Activated T-helper 2 cell treated with anti-CD3 and anti-CD28 coated beads, Interferon-gamma antibody, Interleukin-2, Interleukin-4, amounts not matched to agents 10 μg/mL and 5 μg/mL and 100 μg/mL, durations not matched to agents 14 hours and 24 hours and 36 hours (primary cell): ENCODE measurements at regions not wholly inside any gene's neighbourhood (a gene's known extent, or its start where the extent isn't known, plus 50 kb on each side); places are given as distances from the start of the nearest gene placed in this dataset.

Experiments used
- DNase-seq: peaks from one replicate; pipeline ENCODE4 v3.0.0; 2021; ENCODE audit warnings: low spot score
- H3K27ac Mint-ChIP-seq: one replicate; pipeline ENCODE4 v1.8.0; 2021; ENCODE audit warnings: mixed read lengths
- H3K27me3 Mint-ChIP-seq: one replicate; pipeline ENCODE4 v1.8.0; 2021; ENCODE audit warnings: low read depth, mixed read lengths
- H3K36me3 Mint-ChIP-seq: one replicate; pipeline ENCODE4 v1.8.0; 2021; ENCODE audit warnings: low read depth, mixed read lengths
- H3K4me1 Mint-ChIP-seq: one replicate; pipeline ENCODE4 v1.8.0; 2021; ENCODE audit warnings: low read depth, mixed read lengths
- H3K4me3 Mint-ChIP-seq: one replicate; pipeline ENCODE4 v1.8.0; 2021; ENCODE audit warnings: low read depth, mild to moderate bottlenecking, moderate library complexity, mixed read lengths
- H3K9me3 Mint-ChIP-seq: one replicate; pipeline ENCODE4 v1.8.0; 2021; ENCODE audit warnings: mixed read lengths
- intact Hi-C: fragments of 100-400 bp; cut with micrococcal nuclease; formaldehyde crosslinking; loops from one replicate; pipeline ENCODE4 v1.15.1; 2023

GRCh38 chr13:110797230-110797877 is 83.9 kb downstream of the ING1 start:
- peaks cover 40% of the 10 kb centered on the region for H3K27me3 Mint-ChIP-seq
- peaks cover 11% of the 10 kb centered on the region for H3K9me3 Mint-ChIP-seq
- no peak for DNase-seq
- H3K36me3 Mint-ChIP-seq: no peaks in the 10 kb centered on the region
- intact Hi-C loops: no loop called here
- no peak overlapping the region for H3K27ac Mint-ChIP-seq
- no peak overlapping the region for H3K4me3 Mint-ChIP-seq
- H3K4me1 Mint-ChIP-seq: peaks cover 3% of the 10 kb centered on the region

DNA sequence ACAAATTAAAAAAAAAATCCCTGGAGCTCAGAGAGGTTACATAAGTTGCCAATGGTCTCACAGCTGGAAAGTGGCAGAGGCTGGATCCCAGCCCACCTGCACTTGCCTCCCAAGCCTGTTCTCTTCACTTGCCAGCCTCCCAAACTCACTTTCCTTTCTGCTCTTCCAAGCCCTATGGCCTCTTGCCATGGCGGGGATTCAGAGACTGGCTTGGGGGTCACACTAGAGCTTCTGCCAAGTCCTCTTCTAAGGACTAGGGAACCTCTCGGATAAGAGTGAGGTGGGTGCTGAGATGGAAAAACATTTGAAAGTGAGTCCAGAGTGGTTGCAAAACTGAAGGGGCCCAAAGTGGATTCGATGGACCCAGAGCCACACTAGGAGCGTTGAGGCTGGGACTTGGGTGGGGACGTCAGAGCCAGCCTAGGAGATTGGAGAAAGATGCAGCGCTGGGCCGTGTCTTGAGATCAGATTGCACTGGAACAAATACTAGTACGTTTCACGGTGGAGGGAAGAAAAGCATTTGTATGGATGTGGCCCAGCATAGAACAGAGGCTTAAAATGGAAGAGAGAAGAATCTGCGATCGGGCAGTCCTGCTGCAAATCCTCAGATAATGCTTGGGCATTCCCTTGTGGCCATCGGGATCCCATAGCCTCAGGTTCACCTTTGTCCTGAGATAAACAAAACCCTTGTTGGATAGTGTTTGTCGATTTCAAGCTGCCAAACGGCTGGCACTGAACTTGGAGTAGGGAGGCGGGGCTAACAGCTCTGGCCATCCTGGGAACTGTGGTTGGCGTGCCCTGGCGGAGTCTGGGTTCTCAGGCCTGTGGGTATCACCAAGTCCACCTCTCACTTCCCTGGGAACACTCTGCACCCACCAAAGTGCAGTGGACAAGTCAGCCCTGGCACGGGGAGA is 84.8 kb downstream of the ING1 start:
- intact Hi-C loops: no loop called here
- Mint-ChIP-seq H3K9me3 (peaks cover 7% of the 10 kb centered on the region), H3K27me3 (peaks cover 40% of the 10 kb centered on the region), H3K27ac (no peak overlapping the region), H3K4me3 (no peak overlapping the region), H3K4me1 (peaks cover 3% of the 10 kb centered on the region), H3K36me3 (no peaks in the 10 kb centered on the region)
- no peak for DNase-seq

DNA sequence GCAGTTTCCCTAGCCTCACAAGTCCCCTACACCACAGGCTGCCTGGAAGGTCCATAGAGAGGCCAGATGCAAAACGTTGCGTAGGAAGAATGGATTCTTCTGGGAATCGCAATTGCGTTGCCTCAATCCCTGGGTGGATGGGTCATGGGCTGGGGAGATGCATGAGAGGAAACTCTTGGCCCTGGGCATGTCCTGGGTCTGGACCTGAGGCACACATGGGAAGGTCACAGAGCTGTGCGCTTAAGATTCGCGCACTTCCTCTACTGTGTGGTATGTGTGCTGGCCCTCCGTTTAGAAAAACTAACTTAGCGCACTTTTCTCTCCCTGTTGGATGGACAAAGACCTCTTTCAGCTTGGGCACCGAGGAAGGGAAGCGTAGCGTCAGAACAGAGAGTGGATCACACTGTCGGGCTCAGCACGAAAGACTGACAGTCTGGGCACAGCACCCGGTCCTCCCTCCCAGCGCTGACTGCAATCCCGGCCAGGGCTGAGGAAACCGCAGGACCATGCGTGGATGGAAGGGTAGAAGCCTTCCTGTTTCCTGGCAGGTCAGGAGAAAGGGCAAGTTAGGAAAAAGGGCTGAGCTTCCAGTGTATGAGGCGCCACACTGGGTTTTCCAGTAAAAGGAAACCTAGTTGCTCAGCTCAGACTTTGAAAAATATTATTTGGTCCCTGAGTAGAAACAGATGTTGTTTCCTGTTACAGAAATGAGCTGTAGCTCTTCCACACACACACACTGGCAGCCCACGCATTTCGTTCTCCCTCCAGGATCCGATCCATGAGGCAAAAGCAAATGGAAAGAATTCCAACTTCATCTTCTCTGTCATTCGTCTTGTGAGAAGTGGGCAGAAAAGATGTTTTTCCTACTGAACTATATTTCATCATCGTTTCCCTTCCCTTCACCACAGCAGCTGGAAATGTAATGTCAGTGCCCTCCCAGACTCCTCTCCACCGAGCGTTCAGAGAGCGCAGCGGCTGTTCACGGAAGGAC is 86.0 kb downstream of the ING1 start:
- H3K27ac Mint-ChIP-seq: no peak overlapping the region
- intact Hi-C loops: no loop called here
- H3K27me3 Mint-ChIP-seq: peaks cover 46% of the 10 kb centered on the region
- H3K4me3 Mint-ChIP-seq: no peak overlapping the region
- H3K9me3 Mint-ChIP-seq: peaks cover 7% of the 10 kb centered on the region
- DNase-seq: no peak
- H3K4me1 Mint-ChIP-seq: peaks cover 3% of the 10 kb centered on the region
- H3K36me3 Mint-ChIP-seq: no peaks in the 10 kb centered on the region

GRCh38 chr13:110801044-110801443 is 87.5 kb downstream of the ING1 start:
- no peak overlapping the region for H3K4me3 Mint-ChIP-seq
- peaks cover 3% of the 10 kb centered on the region for H3K4me1 Mint-ChIP-seq
- intact Hi-C loops: no loop called here
- no peaks in the 10 kb centered on the region for H3K9me3 Mint-ChIP-seq
- H3K27ac Mint-ChIP-seq: no peak overlapping the region
- peaks cover 51% of the 10 kb centered on the region for H3K27me3 Mint-ChIP-seq
- no peak for DNase-seq
- H3K36me3 Mint-ChIP-seq: no peaks in the 10 kb centered on the region

DNA sequence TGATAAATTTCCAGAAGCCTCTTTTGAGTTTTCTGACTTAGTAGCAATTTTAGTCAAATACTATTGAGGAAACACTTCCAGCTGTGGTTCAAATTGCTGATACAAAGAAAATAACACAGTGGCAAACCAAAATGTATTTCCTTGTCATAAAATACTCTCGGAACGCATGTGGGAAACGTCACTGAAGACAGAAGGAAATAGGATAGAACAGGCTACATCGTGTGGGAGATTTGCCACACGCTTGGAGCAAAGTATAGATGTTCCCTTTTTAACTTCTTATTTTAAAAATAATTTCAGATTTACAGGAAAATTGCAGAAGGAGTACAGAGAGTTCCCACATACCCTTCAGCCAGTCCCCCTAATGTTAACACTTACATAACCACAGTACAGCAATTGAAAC is 88.8 kb downstream of the ING1 start:
- Mint-ChIP-seq H3K27ac (no peak overlapping the region), H3K4me1 (peaks cover 3% of the 10 kb centered on the region), H3K4me3 (no peak overlapping the region), H3K9me3 (no peaks in the 10 kb centered on the region), H3K27me3 (peaks cover 44% of the 10 kb centered on the region), H3K36me3 (no peaks in the 10 kb centered on the region)
- DNase-seq: no peak
- intact Hi-C loops: no loop called here

- no peaks in the 10 kb centered on the region for H3K4me1 Mint-ChIP-seq
- no peaks in the 10 kb centered on the region for H3K9me3 Mint-ChIP-seq
- H3K27ac Mint-ChIP-seq: no peak overlapping the region
- H3K36me3 Mint-ChIP-seq: no peaks in the 10 kb centered on the region
- intact Hi-C loops: no loop called here
- DNase-seq: no peak
- H3K4me3 Mint-ChIP-seq: no peak overlapping the region
- H3K27me3 Mint-ChIP-seq: peaks cover 37% of the 10 kb centered on the region
These were observed 93.1 kb downstream of the ING1 start for GRCh38 chr13:110806636-110807035.

GRCh38 chr13:110807546-110807945 is 94.0 kb downstream of the ING1 start:
- no peaks in the 10 kb centered on the region for H3K4me1 Mint-ChIP-seq
- no peaks in the 10 kb centered on the region for H3K9me3 Mint-ChIP-seq
- H3K27me3 Mint-ChIP-seq: peaks cover 41% of the 10 kb centered on the region
- no peak overlapping the region for H3K4me3 Mint-ChIP-seq
- no peaks in the 10 kb centered on the region for H3K36me3 Mint-ChIP-seq
- intact Hi-C loops: no loop called here
- DNase-seq: no peak
- H3K27ac Mint-ChIP-seq: no peak overlapping the region

DNA sequence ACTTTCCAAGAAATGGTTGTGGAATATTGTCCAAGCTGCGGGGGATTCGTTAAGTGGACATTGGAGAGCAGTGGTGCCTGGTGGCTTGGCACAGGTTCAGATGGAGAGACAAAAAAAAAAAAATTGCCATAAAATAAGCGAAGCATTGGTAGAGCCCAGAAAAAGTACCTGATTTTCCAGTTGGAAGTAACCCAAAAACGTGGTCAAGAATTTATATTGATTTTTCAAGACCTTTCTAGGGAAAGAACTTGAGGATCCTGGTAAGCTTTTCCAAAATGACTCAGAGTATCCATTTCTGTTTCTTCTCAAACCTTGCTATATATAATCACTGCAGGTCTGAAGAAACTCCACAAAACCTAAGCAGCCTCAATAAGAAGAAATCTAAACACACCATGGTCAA is 94.6 kb downstream of the ING1 start:
- Mint-ChIP-seq H3K36me3 (no peaks in the 10 kb centered on the region), H3K4me3 (no peak overlapping the region), H3K4me1 (no peaks in the 10 kb centered on the region), H3K27ac (no peak overlapping the region), H3K9me3 (no peaks in the 10 kb centered on the region), H3K27me3 (peaks cover 42% of the 10 kb centered on the region)
- intact Hi-C loops: no loop called here
- DNase-seq: no peak

- H3K4me1 Mint-ChIP-seq: no peaks in the 10 kb centered on the region
- intact Hi-C loops: no loop called here
- H3K27me3 Mint-ChIP-seq: peaks cover 38% of the 10 kb centered on the region
These were observed 96.5 kb downstream of the ING1 start for GRCh38 chr13:110809871-110810486.

DNA sequence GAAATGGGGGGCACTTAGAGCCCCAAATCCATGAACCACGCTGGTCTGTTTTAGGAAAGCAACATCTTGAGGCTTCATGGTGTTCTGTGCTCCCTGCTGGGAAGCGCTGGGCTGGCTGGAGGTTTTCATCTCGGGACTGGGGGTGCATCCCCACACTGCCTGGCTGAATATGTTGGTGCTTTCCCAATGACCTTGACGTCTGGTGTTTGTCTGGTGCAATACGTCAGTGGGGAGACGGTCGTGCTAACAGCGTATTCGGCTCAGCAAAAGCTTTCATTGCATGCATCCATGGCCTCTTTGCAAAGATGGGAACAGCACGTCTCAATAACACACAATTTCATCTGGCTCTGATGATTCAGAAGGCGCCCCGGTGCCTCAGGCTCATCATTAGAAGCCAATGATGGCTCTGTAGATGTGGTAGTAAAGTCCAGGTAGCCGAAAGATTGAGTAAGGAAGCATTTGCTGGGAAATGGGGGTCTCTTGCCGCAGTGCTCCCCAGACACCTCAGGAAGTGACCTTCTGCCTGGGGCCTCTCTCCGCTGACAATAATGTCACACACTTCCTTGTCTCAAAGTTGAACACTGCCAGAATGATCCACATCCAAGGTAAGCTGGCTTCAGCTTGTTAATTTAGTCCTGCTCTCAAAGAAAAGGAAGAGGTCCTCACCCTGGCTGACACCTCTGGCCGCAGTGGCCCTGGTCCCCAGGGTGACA is 97.7 kb downstream of the ING1 start:
- H3K9me3 Mint-ChIP-seq: no peaks in the 10 kb centered on the region
- DNase-seq: no peak
- no peaks in the 10 kb centered on the region for H3K4me1 Mint-ChIP-seq
- H3K36me3 Mint-ChIP-seq: no peaks in the 10 kb centered on the region
- H3K27me3 Mint-ChIP-seq: peaks cover 35% of the 10 kb centered on the region
- intact Hi-C loops: no loop called here
- H3K4me3 Mint-ChIP-seq: no peak overlapping the region
- H3K27ac Mint-ChIP-seq: no peak overlapping the region

More at GRCh38 chr13:110809871-110810486, 96.5 kb downstream of the ING1 start:
- no peaks in the 10 kb centered on the region for H3K9me3 Mint-ChIP-seq
- no peak for DNase-seq
- no peak overlapping the region for H3K27ac Mint-ChIP-seq
- no peaks in the 10 kb centered on the region for H3K36me3 Mint-ChIP-seq
- H3K4me3 Mint-ChIP-seq: no peak overlapping the region

GRCh38 chr13:110811771-110812120 is 98.2 kb downstream of the ING1 start:
- Mint-ChIP-seq H3K4me3 (no peak overlapping the region), H3K27me3 (peaks cover 35% of the 10 kb centered on the region), H3K36me3 (no peaks in the 10 kb centered on the region), H3K9me3 (no peaks in the 10 kb centered on the region), H3K27ac (no peak overlapping the region), H3K4me1 (no peaks in the 10 kb centered on the region)
- DNase-seq: no peak
- intact Hi-C loops: no loop called here
